ENCODE measurements at regions not wholly inside any gene's neighbourhood (a gene's known extent, or its start where the extent isn't known, plus 50 kb on each side); places are given as distances from the start of the nearest gene placed in this dataset.

DNA sequence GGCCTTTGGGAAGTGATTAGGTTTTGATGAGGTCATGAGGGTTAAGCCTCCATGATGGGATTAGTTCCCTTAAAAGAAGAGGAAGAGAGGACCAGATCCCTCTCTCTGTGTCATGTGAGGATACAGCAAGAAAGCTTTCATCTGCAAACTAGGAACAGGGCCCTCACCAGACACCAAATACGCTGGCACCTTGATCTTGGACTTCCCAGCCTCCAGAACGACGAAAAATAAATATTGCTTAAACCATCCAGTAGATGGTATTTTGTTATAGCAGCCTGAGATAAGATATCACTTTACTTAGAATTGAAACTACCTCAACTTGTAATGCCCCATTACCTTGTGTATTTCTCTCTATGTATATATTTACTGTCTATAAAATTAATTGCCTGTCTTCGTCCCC, 65.4 kb upstream of the NNAT start:
- peaks cover 33% of the 10 kb centered on the region for H3K9me3 ChIP-seq
- H3K36me3 ChIP-seq, result no peaks in the 10 kb centered on the region
- 0 out of 2 replicates have a peak, but pooled peaks cover 3% of the 10 kb centered on the region for H3K27me3 ChIP-seq
- no peak for DNase-seq
- H3K4me3 ChIP-seq, result no peak overlapping the region

GRCh38 chr20:37456948-37457347, 64.1 kb upstream of the NNAT start:
- 0 out of 2 replicates have a peak, but pooled peaks cover 3% of the 10 kb centered on the region for H3K27me3 ChIP-seq
- no peaks in the 10 kb centered on the region for H3K36me3 ChIP-seq
- DNase-seq, result no peak
- H3K9me3 ChIP-seq, result peaks cover 33% of the 10 kb centered on the region
- H3K4me3 ChIP-seq, result no peak overlapping the region

DNA sequence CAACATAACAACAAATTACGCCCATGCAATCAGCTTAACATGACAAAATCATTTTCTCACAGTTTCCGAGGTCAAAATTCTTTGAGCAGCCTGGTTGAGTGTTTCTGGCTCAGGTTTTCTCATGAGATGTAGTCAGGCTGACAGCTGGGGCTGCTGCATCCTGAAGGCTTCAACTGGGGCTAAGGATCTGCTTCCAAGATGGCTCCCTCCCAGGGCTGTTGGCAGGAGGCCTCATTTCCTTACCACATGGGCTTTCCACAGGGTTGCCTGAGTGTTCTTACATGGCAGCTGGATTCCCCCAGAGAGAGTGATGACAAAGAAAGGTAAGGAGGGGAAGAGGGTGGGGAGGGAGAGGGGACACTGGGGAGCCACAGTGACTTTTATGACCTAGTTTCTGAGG, 63.1 kb upstream of the NNAT start:
- H3K9me3 ChIP-seq, result peaks cover 33% of the 10 kb centered on the region
- DNase-seq, result peak; percentile 26
- no peak overlapping the region for H3K4me3 ChIP-seq
- peaks cover 6% of the 10 kb centered on the region for H3K27me3 ChIP-seq
- no peaks in the 10 kb centered on the region for H3K36me3 ChIP-seq

- no peak for DNase-seq
- Histone ChIP-seq H3K9me3 (peaks cover 33% of the 10 kb centered on the region), H3K36me3 (no peaks in the 10 kb centered on the region), H3K27me3 (peaks cover 9% of the 10 kb centered on the region), H3K4me3 (no peak overlapping the region)
These were observed 62.3 kb upstream of the NNAT start for GRCh38 chr20:37458761-37459160.

GRCh38 chr20:37461405-37461804, 59.6 kb upstream of the NNAT start:
- H3K4me3 ChIP-seq, result no peak overlapping the region
- H3K27me3 ChIP-seq, result peaks cover 6% of the 10 kb centered on the region
- DNase-seq, result no peak
- H3K36me3 ChIP-seq, result no peaks in the 10 kb centered on the region
- H3K9me3 ChIP-seq, result peaks cover 28% of the 10 kb centered on the region

GRCh38 chr20:37463726-37464494, 57.1 kb upstream of the NNAT start:
- no peak for DNase-seq
- Histone ChIP-seq H3K36me3 (no peaks in the 10 kb centered on the region), H3K4me3 (no peak overlapping the region)

GRCh38 chr20:37464611-37465010, 56.4 kb upstream of the NNAT start:
- no peaks in the 10 kb centered on the region for H3K36me3 ChIP-seq

More at GRCh38 chr20:37463726-37464494, 57.1 kb upstream of the NNAT start:
- H3K9me3 ChIP-seq, result peaks cover 9% of the 10 kb centered on the region; the same call in 1 of the 2 replicates
- H3K27me3 ChIP-seq, result peaks cover 13% of the 10 kb centered on the region

More at GRCh38 chr20:37464611-37465010, 56.4 kb upstream of the NNAT start:
- no peak overlapping the region for H3K4me3 ChIP-seq
- no peak for DNase-seq
- peaks cover 4% of the 10 kb centered on the region; the same call in 1 of the 2 replicates for H3K9me3 ChIP-seq
- peaks cover 13% of the 10 kb centered on the region for H3K27me3 ChIP-seq

All from MG63 (cell line).